ENCODE measurements at regions not wholly inside any gene's neighbourhood (a gene's known extent, or its start where the extent isn't known, plus 50 kb on each side); places are given as distances from the start of the nearest gene placed in this dataset.

DNA sequence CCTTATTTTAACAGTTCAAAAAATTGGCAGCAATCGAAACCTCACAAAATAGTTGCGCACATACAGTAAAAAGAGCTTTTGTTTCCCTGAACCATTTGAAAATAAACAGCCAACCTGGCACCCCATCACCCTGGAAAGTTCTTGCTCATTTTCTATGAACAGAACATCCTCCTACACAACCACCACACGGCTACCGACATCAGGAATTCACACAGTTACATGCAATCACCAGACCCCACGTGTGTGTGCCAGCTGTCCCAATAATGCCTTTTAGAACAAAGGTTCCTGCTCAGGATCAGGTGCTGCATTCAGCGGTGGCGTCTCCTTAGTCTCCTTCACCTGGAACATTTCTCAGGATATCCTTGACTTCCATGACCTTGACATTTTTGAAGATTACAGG lies 186.5 kb downstream of the KLF13 start:
- DNase-seq: no peak

- DNase-seq: no peak
Measured at GRCh38 chr15:31516440-31516839, 189.8 kb downstream of the KLF13 start.

GRCh38 chr15:31516874-31517273 lies 190.2 kb downstream of the KLF13 start:
- no peak for DNase-seq

GRCh38 chr15:31517711-31518110 lies 191.1 kb downstream of the KLF13 start:
- DNase-seq: no peak

GRCh38 chr15:31522028-31522427 lies 195.4 kb downstream of the KLF13 start:
- no peak for DNase-seq

DNA sequence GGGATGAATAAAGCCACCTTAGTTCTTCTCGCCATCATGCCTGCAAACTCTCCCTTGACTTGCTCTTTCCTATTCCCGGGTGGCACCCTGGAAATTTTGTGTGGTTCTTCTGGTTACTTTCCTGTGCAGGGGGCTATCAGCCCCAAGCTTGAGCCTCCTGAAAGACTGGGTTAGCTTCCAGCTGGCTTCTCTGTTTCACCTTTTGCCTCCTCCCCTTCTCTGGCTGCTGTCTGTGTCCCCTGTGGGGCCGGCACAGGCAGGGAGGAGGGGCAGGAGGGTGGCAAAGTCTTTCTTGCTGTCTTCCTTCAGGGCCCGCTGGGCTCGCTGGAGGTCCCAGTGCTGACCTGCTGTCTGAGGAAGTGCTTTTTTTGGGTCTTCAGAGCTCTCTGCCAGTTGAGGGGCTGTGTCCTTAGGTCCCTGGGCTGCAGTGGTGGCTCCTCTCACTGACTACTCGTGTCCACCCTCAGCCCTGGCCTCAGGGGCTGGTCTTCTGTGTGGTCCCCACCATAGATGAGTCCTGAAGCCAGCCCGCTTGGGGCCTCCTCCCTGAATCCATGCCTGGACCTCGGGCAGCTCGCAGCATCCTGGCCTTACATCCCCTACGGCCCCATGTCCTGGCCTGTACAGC lies 196.5 kb downstream of the KLF13 start:
- DNase-seq: no peak

DNA sequence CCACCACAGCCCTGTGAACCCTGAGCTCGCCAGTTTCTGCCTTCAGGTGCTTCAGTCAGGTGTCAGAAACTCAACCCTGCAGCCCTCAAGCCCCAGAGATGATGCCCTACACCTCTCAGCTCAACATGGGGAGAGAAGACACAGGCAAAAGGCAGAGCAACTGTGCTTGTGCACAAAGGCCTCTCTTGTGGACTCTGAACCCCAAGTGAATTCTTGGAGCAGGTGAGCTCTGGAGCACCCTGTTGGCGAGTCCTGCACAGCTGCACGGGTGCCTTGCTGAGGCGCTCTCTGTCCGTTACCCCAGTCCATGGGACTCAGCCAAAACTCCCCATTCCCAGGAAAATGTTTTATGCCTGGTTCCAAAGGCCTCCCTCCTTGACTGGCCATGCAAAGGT lies 197.0 kb downstream of the KLF13 start:
- no peak for DNase-seq

GRCh38 chr15:31525185-31525695 lies 198.6 kb downstream of the KLF13 start:
- DNase-seq: no peak

DNA sequence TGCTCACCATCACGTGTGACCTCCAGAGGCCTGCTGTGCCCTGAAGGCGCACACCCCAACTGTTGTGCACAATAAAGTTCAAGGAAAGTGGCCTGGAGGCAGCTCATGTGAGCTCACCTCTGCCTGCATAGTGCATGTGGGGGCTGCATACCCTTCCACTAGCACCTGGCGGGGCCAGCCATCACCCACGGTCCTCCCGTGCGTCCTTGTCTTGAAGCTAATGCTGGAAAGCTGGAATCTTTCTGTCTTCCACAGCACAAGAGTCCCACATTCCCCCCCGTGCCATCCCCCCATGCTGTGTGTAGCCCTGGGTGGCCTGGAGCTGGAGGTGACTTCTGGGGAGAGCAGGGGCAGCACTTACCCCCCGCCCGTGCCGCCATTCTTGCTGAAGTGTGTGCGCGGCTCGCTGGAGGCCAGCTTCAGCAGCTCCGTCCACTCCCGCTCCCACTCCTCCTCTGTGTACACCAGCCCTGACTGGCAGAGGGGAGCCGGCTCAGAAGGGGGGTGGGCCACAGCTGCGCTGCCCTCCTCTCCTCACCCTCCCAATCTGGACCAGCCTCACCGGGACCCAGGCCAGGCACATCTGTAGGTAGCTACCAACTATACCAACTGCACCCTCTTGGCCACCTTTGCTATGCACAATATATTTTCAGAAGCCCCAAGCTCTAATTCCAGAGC lies 199.5 kb downstream of the KLF13 start:
- no peak for DNase-seq

DNA sequence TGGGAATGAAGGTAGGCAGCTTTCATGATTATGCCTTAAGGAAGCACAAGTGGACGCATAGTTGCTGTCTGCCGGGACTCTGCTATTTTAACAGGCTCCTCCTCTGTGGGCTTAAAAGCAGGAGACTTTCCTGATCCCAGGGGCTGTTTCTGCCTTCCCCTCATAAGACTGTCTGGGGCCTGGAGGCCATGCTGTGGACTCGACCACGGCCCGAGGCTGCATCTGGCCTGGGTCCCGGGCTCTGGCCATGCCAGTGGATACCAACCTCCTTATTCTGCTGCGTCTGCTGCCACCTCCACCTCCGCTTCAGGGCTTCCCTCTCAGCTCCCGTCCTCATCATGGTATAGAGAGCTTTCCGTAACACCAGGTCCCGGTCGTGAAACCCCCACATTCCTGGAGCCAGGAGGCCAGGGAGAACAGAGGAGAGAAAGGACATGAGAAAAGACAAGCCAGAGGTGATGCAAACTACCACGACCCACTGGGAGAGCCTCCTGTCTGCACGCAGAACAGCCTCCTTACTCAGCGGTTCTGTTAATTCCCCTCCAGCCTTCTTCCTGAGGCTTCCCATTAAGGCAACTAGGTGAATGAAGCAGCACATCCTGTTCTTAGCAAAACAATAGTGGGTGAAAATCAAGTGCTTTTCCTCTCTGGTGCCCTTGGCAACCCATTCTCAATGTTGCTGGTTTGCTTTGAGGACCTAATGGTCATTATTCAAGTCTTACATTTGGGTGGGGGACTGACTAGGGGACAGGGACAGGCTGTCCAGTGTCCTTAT lies 200.5 kb downstream of the KLF13 start:
- DNase-seq: no peak

DNA sequence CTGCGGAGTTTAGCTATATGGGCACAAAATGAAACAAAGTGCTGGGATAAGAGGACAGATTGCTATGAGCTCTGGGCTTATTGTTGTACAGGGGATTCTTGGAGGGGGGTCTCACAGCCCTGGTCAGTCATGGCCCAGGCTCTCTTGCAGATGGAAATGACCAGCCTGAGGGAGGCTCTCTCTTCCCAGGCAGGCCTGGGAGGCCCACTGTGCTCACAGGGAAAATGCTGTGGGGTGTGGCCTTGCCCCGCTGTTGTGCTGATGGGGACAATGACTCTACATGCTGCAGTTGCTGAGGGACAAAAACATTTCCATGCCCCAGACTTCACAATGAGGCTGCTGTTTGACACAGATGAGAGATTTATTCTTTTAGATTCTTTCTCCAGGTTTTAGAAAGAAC lies 202.2 kb downstream of the KLF13 start:
- DNase-seq: no peak

DNA sequence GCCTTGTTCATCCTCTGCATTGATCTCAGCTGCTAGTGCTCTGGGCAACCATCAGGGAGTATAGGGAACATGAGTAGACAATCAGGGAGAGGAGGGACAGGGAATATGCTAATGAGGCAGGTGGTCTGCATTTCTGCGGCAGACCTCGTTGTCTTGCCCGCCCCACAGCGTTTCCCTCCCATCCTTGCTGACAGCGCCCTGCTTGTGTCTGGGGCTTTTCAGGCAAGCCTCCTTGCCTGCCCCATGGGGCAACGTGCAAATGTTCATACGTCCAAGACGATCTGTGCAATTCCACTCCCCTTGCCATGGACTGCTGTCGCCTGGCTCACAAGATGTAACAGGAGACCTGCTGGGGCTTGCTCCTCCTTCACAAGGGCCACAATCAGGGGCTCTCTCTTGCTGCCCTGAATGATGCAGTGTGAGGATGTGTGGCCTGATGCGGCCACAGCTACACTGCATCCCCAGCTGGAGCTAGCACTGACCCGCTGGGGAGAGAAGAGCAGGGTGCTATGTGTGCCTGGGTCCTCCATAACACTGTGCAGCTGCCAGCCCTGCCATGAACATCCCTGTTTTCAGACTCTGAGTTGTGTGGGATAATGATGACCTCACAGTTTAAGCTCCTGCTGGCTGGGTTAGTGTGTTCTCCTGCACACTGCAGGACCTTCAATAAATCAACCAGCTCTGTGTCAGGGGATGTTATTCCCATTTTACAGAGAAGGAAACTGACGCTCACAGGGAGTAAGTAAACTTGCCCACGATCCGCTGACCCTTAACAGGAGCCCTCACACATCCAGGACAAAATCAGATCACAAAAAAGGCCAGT lies 211.3 kb downstream of the KLF13 start:
- no peak for DNase-seq

- DNase-seq: no peak
Measured at GRCh38 chr15:31540633-31541032, 214.0 kb downstream of the KLF13 start.

DNA sequence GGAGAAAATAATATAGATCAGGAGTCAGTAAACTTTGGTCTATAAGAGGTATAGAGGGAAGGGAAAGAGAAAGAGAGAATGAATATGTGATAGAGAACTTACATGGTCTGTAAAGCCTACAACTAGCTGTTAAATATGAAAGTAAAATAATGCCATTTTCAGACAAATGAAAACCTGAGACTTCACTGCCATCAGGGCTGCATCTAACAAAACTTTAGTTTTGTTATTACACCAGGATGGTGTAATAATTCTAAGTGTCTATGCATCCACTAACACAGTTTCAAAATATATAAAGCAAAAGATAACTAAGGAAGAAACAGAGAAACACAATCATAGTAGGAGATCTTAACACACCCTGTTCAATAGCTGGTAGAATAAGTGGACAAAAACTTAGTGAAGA lies 217.7 kb downstream of the KLF13 start:
- no peak for DNase-seq

DNA sequence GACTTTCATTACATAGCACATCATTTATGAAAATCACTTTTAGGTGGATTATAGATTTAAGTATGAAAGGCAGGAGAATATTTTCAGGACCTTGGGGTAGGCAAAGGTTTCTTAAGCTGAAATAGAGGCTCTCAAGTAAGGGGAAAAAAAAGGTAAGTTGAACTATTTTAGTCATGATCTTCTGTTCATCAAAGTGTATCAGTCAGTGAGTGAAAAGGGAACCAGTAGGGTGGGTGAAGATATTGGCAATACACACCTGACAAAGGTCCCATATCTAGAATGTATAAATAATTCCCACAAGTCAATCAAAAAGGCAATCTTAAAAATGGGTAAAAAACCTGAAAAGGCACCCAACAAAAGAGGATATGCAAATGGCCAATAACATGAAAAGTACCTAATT lies 218.6 kb downstream of the KLF13 start:
- DNase-seq: no peak

DNA sequence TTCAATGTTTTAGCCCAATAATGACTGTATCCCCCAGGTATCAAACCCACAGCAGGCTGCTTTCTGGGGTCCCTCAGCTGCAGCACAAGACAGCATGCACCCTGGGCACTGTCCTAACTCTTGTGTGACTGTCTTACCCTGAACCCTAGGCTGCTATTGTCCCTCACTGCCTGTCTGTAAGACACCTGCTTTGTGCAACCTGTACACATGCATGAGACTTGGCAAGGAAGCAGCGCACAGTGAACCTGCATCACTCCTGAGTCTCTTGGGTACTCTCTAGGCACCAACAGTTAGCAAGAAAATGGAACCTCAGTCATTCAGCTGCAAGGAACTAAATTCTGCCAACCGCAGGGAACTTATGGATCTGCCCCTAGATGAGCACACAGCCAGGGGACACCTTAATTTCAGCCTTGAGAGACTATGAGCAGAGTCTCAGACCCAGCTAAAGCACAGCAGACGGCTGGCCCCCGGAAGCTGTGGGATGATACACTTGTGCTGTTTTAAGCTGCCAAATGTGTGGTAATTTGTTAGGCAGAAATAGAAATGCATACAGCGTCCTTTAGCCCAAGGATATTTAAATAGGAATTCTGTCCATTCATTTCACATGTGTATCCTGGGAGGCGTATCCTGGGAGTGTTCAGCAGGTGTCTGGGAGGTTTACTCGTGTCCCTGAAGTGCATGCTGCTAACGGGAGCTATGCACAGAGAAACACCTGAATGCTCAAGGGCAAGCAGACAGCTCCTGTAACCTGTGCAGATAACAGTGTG lies 223.8 kb downstream of the KLF13 start:
- no peak for DNase-seq

DNA sequence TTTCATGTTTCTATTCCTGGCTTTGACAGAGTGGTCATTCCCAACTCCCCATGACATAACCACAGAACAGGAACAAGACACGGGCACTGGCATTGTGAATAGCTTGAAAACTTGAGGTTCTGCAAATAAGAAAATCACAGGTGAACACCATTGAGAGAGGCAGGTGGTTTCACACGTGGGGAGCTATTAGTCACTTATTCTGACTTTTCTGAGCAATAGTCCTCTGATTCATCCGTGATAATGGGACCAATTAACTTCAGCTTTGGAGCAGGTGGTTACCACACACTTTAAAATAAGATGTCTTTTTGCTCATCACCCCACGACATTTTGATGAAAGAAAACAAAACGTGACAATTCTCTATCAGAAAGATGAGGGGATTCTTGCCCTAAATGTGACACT lies 224.7 kb downstream of the KLF13 start:
- no peak for DNase-seq

GRCh38 chr15:31552482-31553099 lies 226.0 kb downstream of the KLF13 start:
- no peak for DNase-seq

- no peak for DNase-seq
Measured at GRCh38 chr15:31554261-31554660, 227.6 kb downstream of the KLF13 start.

DNA sequence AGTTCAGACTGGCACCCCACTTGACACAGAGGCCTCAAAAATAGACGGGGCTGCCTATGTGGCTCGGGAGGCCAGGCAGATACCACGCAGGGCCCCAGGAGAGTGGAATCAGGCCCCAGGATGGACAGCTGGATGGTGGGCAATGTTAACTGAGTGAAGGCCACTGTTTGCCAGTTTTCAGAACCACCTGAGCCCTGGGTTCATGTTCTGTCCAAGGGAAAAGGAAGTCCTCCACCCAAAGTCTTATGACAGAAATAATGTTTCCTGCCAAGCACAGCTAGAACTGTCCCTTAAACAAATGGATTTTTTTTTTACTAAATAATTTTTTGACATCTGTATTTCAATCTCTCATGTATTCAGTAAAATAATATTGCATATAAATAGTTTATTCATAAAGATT lies 228.4 kb downstream of the KLF13 start:
- no peak for DNase-seq

GRCh38 chr15:31556494-31557150 lies 230.0 kb downstream of the KLF13 start:
- DNase-seq: no peak

All from KG1 (cell line).